ENCODE measurements at regions not wholly inside any gene's neighbourhood (a gene's known extent, or its start where the extent isn't known, plus 50 kb on each side); places are given as distances from the start of the nearest gene placed in this dataset.
"Not testable (repeated sequence)": the region's sequence is repeated elsewhere in the genome, so short reads cannot be mapped to it uniquely, and the experiment has no call there.

DNA sequence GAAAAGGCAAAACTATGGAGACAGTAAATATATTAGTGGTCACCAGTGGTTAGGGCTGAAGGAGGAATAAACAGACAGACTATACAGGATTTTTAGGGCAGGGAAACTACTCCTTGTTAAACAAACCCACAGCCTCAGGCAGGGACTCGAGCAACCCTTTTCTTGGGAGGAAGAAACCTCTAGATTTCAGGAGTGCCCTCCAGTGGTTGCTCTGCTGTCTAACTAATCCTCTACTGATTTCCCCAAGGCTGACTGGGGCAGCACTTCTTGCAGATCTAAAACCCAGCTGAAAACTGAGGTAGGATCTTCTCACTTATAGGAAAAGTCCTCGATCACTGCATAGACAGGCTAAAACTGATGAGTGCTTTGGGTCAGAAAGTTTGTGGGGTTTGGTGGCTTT, 176.8 kb downstream of the ISOC1 start:
- no peaks in the 10 kb centered on the region for H3K36me3 ChIP-seq (ENCODE audit: insufficient read depth, low read length, poor library complexity, severe bottlenecking)
- CTCF ChIA-PET: no interaction called here
- TF ChIP-seq, protein P1, sequence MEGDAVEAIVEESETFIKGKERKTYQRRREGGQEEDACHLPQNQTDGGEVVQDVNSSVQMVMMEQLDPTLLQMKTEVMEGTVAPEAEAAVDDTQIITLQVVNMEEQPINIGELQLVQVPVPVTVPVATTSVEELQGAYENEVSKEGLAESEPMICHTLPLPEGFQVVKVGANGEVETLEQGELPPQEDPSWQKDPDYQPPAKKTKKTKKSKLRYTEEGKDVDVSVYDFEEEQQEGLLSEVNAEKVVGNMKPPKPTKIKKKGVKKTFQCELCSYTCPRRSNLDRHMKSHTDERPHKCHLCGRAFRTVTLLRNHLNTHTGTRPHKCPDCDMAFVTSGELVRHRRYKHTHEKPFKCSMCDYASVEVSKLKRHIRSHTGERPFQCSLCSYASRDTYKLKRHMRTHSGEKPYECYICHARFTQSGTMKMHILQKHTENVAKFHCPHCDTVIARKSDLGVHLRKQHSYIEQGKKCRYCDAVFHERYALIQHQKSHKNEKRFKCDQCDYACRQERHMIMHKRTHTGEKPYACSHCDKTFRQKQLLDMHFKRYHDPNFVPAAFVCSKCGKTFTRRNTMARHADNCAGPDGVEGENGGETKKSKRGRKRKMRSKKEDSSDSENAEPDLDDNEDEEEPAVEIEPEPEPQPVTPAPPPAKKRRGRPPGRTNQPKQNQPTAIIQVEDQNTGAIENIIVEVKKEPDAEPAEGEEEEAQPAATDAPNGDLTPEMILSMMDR (conservative IDR thresholded peaks at IDR 0.05; ENCODE audit: low read depth, low read length): peak; percentile 50
- no peak for TF ChIP-seq EZH2 (IDR thresholded peaks at IDR 0.05; ENCODE audit: borderline replicate concordance, low read depth, low read length, poor library complexity, severe bottlenecking)
- H3K9me3 ChIP-seq (ENCODE audit: low read depth, low read length, poor library complexity, severe bottlenecking): no peaks in the 10 kb centered on the region
- no peak overlapping the region for H3K27ac ChIP-seq (ENCODE audit: low read depth, low read length, poor library complexity, severe bottlenecking)
- no TSS peak for BruUV-seq (replicated peaks)
- no peak overlapping the region for H3K4me3 ChIP-seq (ENCODE audit: low read depth, low read length, poor library complexity, severe bottlenecking)
- no peaks in the 10 kb centered on the region for H3K4me1 ChIP-seq (ENCODE audit: insufficient read depth, low read length, poor library complexity, severe bottlenecking)
- no peaks in the 10 kb centered on the region for H3K27me3 ChIP-seq (replicated peaks; ENCODE audit: insufficient read depth, low read depth, low read length, poor library complexity)
- DNase-seq (ENCODE audit: low spot score): peak; percentile 47
- POLR2A ChIA-PET (ENCODE audit: low non-redundant PET): no interaction called here
- intact Hi-C loops (cut with micrococcal nuclease; ENCODE audit: unreplicated experiment): no loop called here

- Histone ChIP-seq H3K9me3 (ENCODE audit: low read depth, low read length, poor library complexity, severe bottlenecking) (no peaks in the 10 kb centered on the region), H3K4me3 (ENCODE audit: low read depth, low read length, poor library complexity, severe bottlenecking) (no peak overlapping the region), H3K27ac (ENCODE audit: low read depth, low read length, poor library complexity, severe bottlenecking) (no peak overlapping the region), H3K27me3 (replicated peaks; ENCODE audit: insufficient read depth, low read depth, low read length, poor library complexity) (no peaks in the 10 kb centered on the region), H3K36me3 (ENCODE audit: insufficient read depth, low read length, poor library complexity, severe bottlenecking) (no peaks in the 10 kb centered on the region), H3K4me1 (ENCODE audit: insufficient read depth, low read length, poor library complexity, severe bottlenecking) (no peaks in the 10 kb centered on the region)
- DNase-seq (ENCODE audit: low spot score): no peak
- TF ChIP-seq, protein P1 (conservative IDR thresholded peaks at IDR 0.05; ENCODE audit: low read depth, low read length): no peak
- TF ChIP-seq EZH2 (IDR thresholded peaks at IDR 0.05; ENCODE audit: borderline replicate concordance, low read depth, low read length, poor library complexity, severe bottlenecking): no peak
- ChIA-PET CTCF (no interaction called here), POLR2A (ENCODE audit: low non-redundant PET) (no interaction called here)
- intact Hi-C loops (cut with micrococcal nuclease; ENCODE audit: unreplicated experiment): no loop called here
- BruUV-seq (replicated peaks): no TSS peak
These were observed 176.1 kb upstream of the ADAMTS19 start for GRCh38 chr5:129284010-129284409.

- intact Hi-C loops (cut with micrococcal nuclease; ENCODE audit: unreplicated experiment); POLR2A ChIA-PET (ENCODE audit: low non-redundant PET); BruUV-seq (replicated peaks); H3K36me3 ChIP-seq (ENCODE audit: insufficient read depth, low read length, poor library complexity, severe bottlenecking); H3K9me3 ChIP-seq (ENCODE audit: low read depth, low read length, poor library complexity, severe bottlenecking); H3K27me3 ChIP-seq (replicated peaks; ENCODE audit: insufficient read depth, low read depth, low read length, poor library complexity); H3K4me3 ChIP-seq (ENCODE audit: low read depth, low read length, poor library complexity, severe bottlenecking); H3K4me1 ChIP-seq (ENCODE audit: insufficient read depth, low read length, poor library complexity, severe bottlenecking); H3K27ac ChIP-seq (ENCODE audit: low read depth, low read length, poor library complexity, severe bottlenecking); CTCF ChIA-PET; DNase-seq (ENCODE audit: low spot score): not testable (repeated sequence)
These were observed 165.9 kb upstream of the ADAMTS19 start for GRCh38 chr5:129294216-129294615.

GRCh38 chr5:129306725-129307124, 153.4 kb upstream of the ADAMTS19 start:
- intact Hi-C loops (cut with micrococcal nuclease; ENCODE audit: unreplicated experiment): no loop called here
- TF ChIP-seq, protein P1 (conservative IDR thresholded peaks at IDR 0.05; ENCODE audit: low read depth, low read length): no peak
- TF ChIP-seq EZH2 (IDR thresholded peaks at IDR 0.05; ENCODE audit: borderline replicate concordance, low read depth, low read length, poor library complexity, severe bottlenecking): no peak
- ChIA-PET CTCF (no interaction called here), POLR2A (ENCODE audit: low non-redundant PET) (no interaction called here)
- Histone ChIP-seq H3K36me3 (ENCODE audit: insufficient read depth, low read length, poor library complexity, severe bottlenecking) (no peaks in the 10 kb centered on the region), H3K27me3 (replicated peaks; ENCODE audit: insufficient read depth, low read depth, low read length, poor library complexity) (no peaks in the 10 kb centered on the region), H3K4me3 (ENCODE audit: low read depth, low read length, poor library complexity, severe bottlenecking) (no peak overlapping the region), H3K27ac (ENCODE audit: low read depth, low read length, poor library complexity, severe bottlenecking) (no peak overlapping the region), H3K9me3 (ENCODE audit: low read depth, low read length, poor library complexity, severe bottlenecking) (no peaks in the 10 kb centered on the region), H3K4me1 (ENCODE audit: insufficient read depth, low read length, poor library complexity, severe bottlenecking) (no peaks in the 10 kb centered on the region)
- no TSS peak for BruUV-seq (replicated peaks)
- DNase-seq (ENCODE audit: low spot score): no peak

All from A673 (cell line).